K562 (cell line): ENCODE measurements at regions not wholly inside any gene's neighbourhood (a gene's known extent, or its start where the extent isn't known, plus 50 kb on each side); places are given as distances from the start of the nearest gene placed in this dataset.

Experiments
- ATAC-seq: fragments of 200-7000 bp; cut with Tn5 transposase; 3 replicates; pipeline ENCODE4 v1.9.1; 2020; ENCODE audit warnings: moderate library complexity
- BruUV-seq: library from RNA; stranded (reverse); fragments of 400-500 nt; replicated peaks from 2 replicates; lab custom pipeline; 2021; lab: Mats Ljungman, UMichigan
- CTCF ChIA-PET: fragments of 300-600 bp; formaldehyde crosslinking; extraction: SDS; loops from one replicate; lab custom pipeline; 2021; ENCODE audit warnings: low intra/inter-chr PET ratio; lab: Yijun Ruan, JAX
- POLR2A ChIA-PET: fragments of 300-600, 350-650 bp; sonication (Branson Sonifier 250); formaldehyde crosslinking; extraction: SDS; loops from one replicate; lab custom pipeline; 2021; ENCODE audit warnings: antibody characterized with exemption, inconsistent platforms; lab: Yijun Ruan, JAX
- DNase-seq, 4 experiments: peaks; one replicate each; pipeline versions ENCODE4 v3.0.0 to v3.0.0-alpha.2; 2011 to 2018; ENCODE audit warnings: low spot score in 3 of 4, mixed read lengths in 3 of 4; ENCODE audit errors: extremely low read depth in 1 of 4
- FAIRE-seq: peaks from 2 replicates; lab custom pipeline; 2011; peaks lifted over from hg19 to GRCh38; lab: Jason Lieb, UNC
- H2AFZ ChIP-seq: 2 replicates; pipeline ENCODE4 v1.6.0; 2011; ENCODE audit warnings: low read depth, low read length, control low read depth, inconsistent platforms
- H3K27ac ChIP-seq: fragments of 200-600 bp; 3 replicates; pipeline ENCODE4 v1.8.0; 2011; ENCODE audit warnings: low read depth, mild to moderate bottlenecking, control low read depth, inconsistent platforms, low read length, moderate library complexity, mixed read lengths; ENCODE audit errors: extremely low read depth
- H3K27me3 ChIP-seq, 2 experiments: fragments of 300-600 bp in 1 of 2; 2 replicates in 1 of 2; 3 replicates in 1 of 2; pipeline versions ENCODE4 v1.6.0 to v1.8.0; 2011; ENCODE audit warnings: inconsistent platforms in 2 of 2, low read length in 2 of 2, mild to moderate bottlenecking in 1 of 2, mixed read lengths in 1 of 2, moderate library complexity in 1 of 2; ENCODE audit not compliant: control insufficient read depth in 2 of 2, insufficient read depth in 2 of 2
- H3K36me3 ChIP-seq: fragments of 300-600 bp; 3 replicates; pipeline ENCODE4 v1.8.0; 2011; ENCODE audit warnings: mild to moderate bottlenecking, low read length, inconsistent platforms; ENCODE audit not compliant: control insufficient read depth, insufficient read depth
- H3K4me1 ChIP-seq, 2 experiments: fragments of 200-600 bp in 1 of 2; replicated peaks in 1 of 2; 2 replicates in 1 of 2; 3 replicates in 1 of 2; pipeline versions ENCODE4 v1.5.1 to v1.8.0; 2011; ENCODE audit warnings: inconsistent platforms in 2 of 2, low read length in 2 of 2, mild to moderate bottlenecking in 1 of 2, mixed read lengths in 1 of 2, moderate library complexity in 1 of 2; ENCODE audit not compliant: control insufficient read depth in 2 of 2, insufficient read depth in 2 of 2
- H3K4me2 ChIP-seq: 2 replicates; pipeline ENCODE4 v1.6.1; 2011; ENCODE audit warnings: low read length, control low read depth, inconsistent platforms, mixed read lengths; ENCODE audit not compliant: insufficient read depth
- H3K4me3 ChIP-seq: fragments of 200-600 bp; sonication (generic), shearing (Covaris generic); 2 replicates; pipeline ENCODE4 v1.5.1; 2016; ENCODE audit warnings: control low read depth, inconsistent platforms
- H3K79me2 ChIP-seq: fragments of 200-600 bp; 3 replicates; pipeline ENCODE4 v1.8.0; 2011; ENCODE audit warnings: low read length, inconsistent platforms; ENCODE audit not compliant: control insufficient read depth, insufficient read depth
- H3K9ac ChIP-seq, 2 experiments: 2 replicates each; pipeline versions ENCODE4 v1.6.0 to v1.6.1; 2011; ENCODE audit warnings: low read depth in 2 of 2, low read length in 2 of 2, control low read depth in 1 of 2, inconsistent platforms in 1 of 2, mild to moderate bottlenecking in 1 of 2, mixed read lengths in 1 of 2; ENCODE audit not compliant: insufficient read depth in 1 of 2
- H3K9me1 ChIP-seq: one replicate; pipeline ENCODE4 v1.6.0; 2011; ENCODE audit warnings: inconsistent platforms, mild to moderate bottlenecking, low read length, moderate library complexity; ENCODE audit not compliant: control insufficient read depth, insufficient read depth
- H3K9me3 ChIP-seq: replicated peaks from 2 replicates; pipeline ENCODE4 v1.5.1; 2011; ENCODE audit warnings: low read depth, low read length, inconsistent platforms; ENCODE audit not compliant: control insufficient read depth, insufficient read depth
- H4K20me1 ChIP-seq: replicated peaks from 2 replicates; pipeline ENCODE4 v1.6.1; 2011; ENCODE audit warnings: low read length, inconsistent platforms, mixed read lengths; ENCODE audit not compliant: control insufficient read depth, insufficient read depth
- GTF2A2 ChIP-seq: IDR thresholded peaks from 2 replicates; pipeline ENCODE4 v1.6.1; 2016; ENCODE audit warnings: mild to moderate bottlenecking, missing genetic modification characterization, missing compliant biosample characterization
- MNT ChIP-seq, 2 experiments: fragments of 450-650 bp; conservative IDR thresholded peaks; 2 replicates each; pipeline ENCODE4 v1.6.1; 2017; ENCODE audit warnings: mild to moderate bottlenecking in 2 of 2, moderate library complexity in 2 of 2
- MYC ChIP-seq, 2 experiments: fragments of 250-450 bp in 1 of 2; sonication (Bioruptor Pico) in 1 of 2; IDR thresholded peaks; 2 replicates each; pipeline versions ENCODE4 v1.5.1 to v1.6.1; 2012 to 2021; ENCODE audit warnings: low read depth in 2 of 2, borderline replicate concordance in 1 of 2, improper control_type of control experiment in 1 of 2, low read length in 1 of 2, mild to moderate bottlenecking in 1 of 2, moderate library complexity in 1 of 2
- POLR2AphosphoS2 ChIP-seq: IDR thresholded peaks from 2 replicates; pipeline ENCODE4 v1.6.1; 2012; ENCODE audit warnings: low read length, improper control_type of control experiment
- POLR2AphosphoS5 ChIP-seq: IDR thresholded peaks from 2 replicates; pipeline ENCODE4 v1.6.1; 2011; ENCODE audit warnings: mild to moderate bottlenecking, low read depth, low read length, moderate library complexity; ENCODE audit not compliant: control insufficient read depth, insufficient read depth
- RFX7 ChIP-seq: fragments of 250-450 bp; sonication (Bioruptor Pico); IDR thresholded peaks from 2 replicates; pipeline ENCODE4 v1.5.1; 2021; ENCODE audit warnings: mild to moderate bottlenecking
- ZNF277 ChIP-seq: fragments of 250-450 bp; sonication (Bioruptor Pico); IDR thresholded peaks from 2 replicates; pipeline ENCODE4 v1.8.0; 2022; ENCODE audit warnings: inconsistent platforms, mild to moderate bottlenecking, moderate library complexity, borderline replicate concordance
- ZNF785 ChIP-seq: fragments of 250-450 bp; sonication (Bioruptor Pico); IDR thresholded peaks from 2 replicates; pipeline ENCODE4 v1.4.0; 2020; ENCODE audit warnings: mild to moderate bottlenecking
- WGBS: fragments of 100-300 bp; shearing (Covaris generic); methylation state at CpG from one replicate; pipeline ENCODE4 v1.1.6; 2016; ENCODE audit warnings: low coverage, mixed read lengths; ENCODE audit not compliant: insufficient coverage; ENCODE audit errors: missing lambda C conversion rate; 5-methylcytosine and 5-hydroxymethylcytosine counted together
- in situ Hi-C: fragments of 300-500 bp; cut with MboI; formaldehyde crosslinking; loops from 4 replicates; pipeline ENCODE4 v1.15.0; 2018; ENCODE audit warnings: inconsistent platforms, mixed read lengths
- intact Hi-C: fragments of 100-400 bp; cut with micrococcal nuclease; formaldehyde crosslinking; loops from 2 replicates; pipeline ENCODE4 v1.14.2; 2022

- no peak overlapping the region for H3K27ac ChIP-seq
- no peak overlapping the region for H3K9ac ChIP-seq
- H4K20me1 ChIP-seq, result no peaks in the 10 kb centered on the region
- in situ Hi-C loops, result no loop called here
- H3K4me1 ChIP-seq, result no peaks in the 10 kb centered on the region
- H3K36me3 ChIP-seq, result no peaks in the 10 kb centered on the region
- ATAC-seq, result no peak
- H3K79me2 ChIP-seq, result no peaks in the 10 kb centered on the region
- no TSS peak for BruUV-seq
- intact Hi-C loops, result no loop called here
- ChIA-PET POLR2A (no interaction called here), CTCF (no interaction called here)
- no peaks in the 10 kb centered on the region for H3K27me3 ChIP-seq
- H3K4me2 ChIP-seq, result no peak overlapping the region
- no peak overlapping the region for H2AFZ ChIP-seq
- no peaks in the 10 kb centered on the region for H3K9me1 ChIP-seq
- no peaks in the 10 kb centered on the region for H3K9me3 ChIP-seq
- FAIRE-seq, result no peak
- 0% methylated on average over 4 of the region's 4 CpGs for WGBS
- no peak for TF ChIP-seq RFX7 (CRISPR knock-in tag)
- no peak for TF ChIP-seq MNT (conservative IDR thresholded peaks at IDR 0.05)
- no peak for TF ChIP-seq ZNF785 (CRISPR knock-in tag)
- no peak for TF ChIP-seq POLR2AphosphoS5
- TF ChIP-seq MYC (IDR thresholded peaks at IDR 0.05; ENCODE audit: low read depth, low read length), result no peak
- TF ChIP-seq MYC (CRISPR knock-in tag; IDR thresholded peaks at IDR 0.05; ENCODE audit: borderline replicate concordance, low read depth), result no peak
- no peak for TF ChIP-seq POLR2AphosphoS2
- TF ChIP-seq ZNF277 (CRISPR knock-in tag), result no peak
- no peak for TF ChIP-seq GTF2A2 (tag)
- H3K4me3 ChIP-seq, result no peak overlapping the region
- no peak for DNase-seq
Measured at GRCh38 chr20:6311841-6312655, 189.2 kb upstream of the FERMT1 start.
